Keratinocyte (primary cell): ENCODE measurements at regions not wholly inside any gene's neighbourhood (a gene's known extent, or its start where the extent isn't known, plus 50 kb on each side); places are given as distances from the start of the nearest gene placed in this dataset.

Experiments used
- DNase-seq: peaks from one replicate; pipeline ENCODE4 v3.0.0-alpha.2; 2011; ENCODE audit warnings: low read depth, missing footprints, low spot score
- FAIRE-seq: peaks from 2 replicates; lab custom pipeline; 2011; peaks lifted over from hg19 to GRCh38; lab: Jason Lieb, UNC
- H2AFZ ChIP-seq: 2 replicates; pipeline ENCODE4 v1.6.0; 2012; ENCODE audit warnings: low read length, control low read depth, inconsistent platforms; ENCODE audit not compliant: control insufficient read depth
- H3K27ac ChIP-seq: 2 replicates; pipeline ENCODE4 v1.5.1; 2011; ENCODE audit warnings: low read length; ENCODE audit not compliant: control insufficient read depth, insufficient read depth
- H3K27me3 ChIP-seq: 3 replicates; pipeline ENCODE4 v1.6.0; 2011; ENCODE audit warnings: low read length; ENCODE audit not compliant: control insufficient read depth, insufficient read depth; ENCODE audit errors: extremely low read depth
- H3K36me3 ChIP-seq, 2 experiments: 2 replicates in 1 of 2; 3 replicates in 1 of 2; pipeline ENCODE4 v1.5.1; 2011; ENCODE audit warnings: low read length in 2 of 2, mild to moderate bottlenecking in 1 of 2; ENCODE audit not compliant: control insufficient read depth in 2 of 2, insufficient read depth in 2 of 2; ENCODE audit errors: extremely low read depth in 1 of 2
- H3K4me1 ChIP-seq: 3 replicates; pipeline ENCODE4 v1.5.1; 2011; ENCODE audit warnings: low read length; ENCODE audit not compliant: control insufficient read depth, insufficient read depth; ENCODE audit errors: extremely low read depth
- H3K4me2 ChIP-seq: 3 replicates; pipeline ENCODE4 v1.6.0; 2011; ENCODE audit warnings: low read depth, low read length; ENCODE audit not compliant: control insufficient read depth, insufficient read depth; ENCODE audit errors: extremely low read depth
- H3K4me3 ChIP-seq, 3 experiments: fragments of 200-600 bp in 1 of 3; sonication (generic) in 1 of 3; 2 replicates in 2 of 3; 3 replicates in 1 of 3; pipeline ENCODE4 v1.5.1; 2011 to 2016; ENCODE audit warnings: low read length in 3 of 3, mild to moderate bottlenecking in 3 of 3, control low read depth in 2 of 3, inconsistent platforms in 1 of 3, low read depth in 1 of 3, mixed read lengths in 1 of 3, mixed run types in 1 of 3, moderate library complexity in 1 of 3; ENCODE audit not compliant: control insufficient read depth in 2 of 3, insufficient read depth in 2 of 3; ENCODE audit errors: extremely low read depth in 1 of 3
- H3K79me2 ChIP-seq: 2 replicates; pipeline ENCODE4 v1.6.0; 2012; ENCODE audit warnings: low read length; ENCODE audit not compliant: control insufficient read depth, insufficient read depth
- H3K9ac ChIP-seq: 3 replicates; pipeline ENCODE4 v1.6.0; 2011; ENCODE audit warnings: low read length; ENCODE audit not compliant: control insufficient read depth, insufficient read depth; ENCODE audit errors: extremely low read depth
- H3K9me1 ChIP-seq: 3 replicates; pipeline ENCODE4 v1.6.0; 2011; ENCODE audit warnings: low read length; ENCODE audit not compliant: control insufficient read depth, insufficient read depth; ENCODE audit errors: extremely low read depth
- H3K9me3 ChIP-seq: 2 replicates; pipeline ENCODE4 v1.5.1; 2012; ENCODE audit warnings: low read depth, low read length; ENCODE audit not compliant: control insufficient read depth
- H4K20me1 ChIP-seq: 3 replicates; pipeline ENCODE4 v1.6.0; 2011; ENCODE audit warnings: low read length; ENCODE audit not compliant: control insufficient read depth, insufficient read depth; ENCODE audit errors: extremely low read depth
- EZH2 ChIP-seq: IDR thresholded peaks from one replicate; pipeline ENCODE4 v1.6.1; 2012; ENCODE audit warnings: inconsistent platforms, mild to moderate bottlenecking, low read length, moderate library complexity
- dilution Hi-C: fragments of 300-500 bp; cut with MboI; formaldehyde crosslinking; loops from one replicate; pipeline ENCODE4 v1.7.0; 2020; ENCODE audit warnings: low sequenced_read_pairs; ENCODE audit not compliant: extremely low pct_ligation_motif_present
- TF ChIP-seq, protein P1 (sequence below), 3 experiments: IDR thresholded peaks in 1 of 3; conservative IDR thresholded peaks in 1 of 3; optimal IDR thresholded peaks in 1 of 3; 2 replicates in 2 of 3; 3 replicates in 1 of 3; pipeline versions ENCODE3 to v1.5.1; 2011; ENCODE audit warnings: low read length in 3 of 3, mild to moderate bottlenecking in 3 of 3, moderate library complexity in 2 of 3, control low read depth in 1 of 3, inconsistent platforms in 1 of 3; ENCODE audit not compliant: insufficient read depth in 2 of 3; ENCODE audit errors: extremely low read depth in 1 of 3

DNA sequence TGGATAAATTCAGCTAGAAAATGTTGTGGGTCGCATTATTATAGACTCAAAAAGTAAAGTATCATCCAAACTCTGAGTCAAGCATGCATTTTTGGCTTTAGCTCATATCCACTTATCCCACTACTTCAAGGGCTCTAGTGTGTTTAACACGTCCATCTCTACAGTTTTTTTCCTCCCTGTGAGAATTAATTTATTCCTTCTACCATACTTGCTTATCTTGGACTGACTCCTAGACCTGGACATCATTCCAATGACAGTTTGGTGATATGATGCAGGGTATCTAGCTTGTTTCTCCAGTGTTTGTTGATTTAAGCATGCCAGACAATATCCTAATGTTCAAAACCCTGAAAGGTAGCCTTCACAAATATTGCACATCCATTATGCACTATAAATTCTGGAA, 1037.1 kb upstream of the INTU start:
- H3K36me3 ChIP-seq: no peaks in the 10 kb centered on the region
- H3K4me1 ChIP-seq: no peaks in the 10 kb centered on the region
- no peak overlapping the region for H3K9ac ChIP-seq
- H3K4me2 ChIP-seq: no peak overlapping the region
- TF ChIP-seq, protein P1, sequence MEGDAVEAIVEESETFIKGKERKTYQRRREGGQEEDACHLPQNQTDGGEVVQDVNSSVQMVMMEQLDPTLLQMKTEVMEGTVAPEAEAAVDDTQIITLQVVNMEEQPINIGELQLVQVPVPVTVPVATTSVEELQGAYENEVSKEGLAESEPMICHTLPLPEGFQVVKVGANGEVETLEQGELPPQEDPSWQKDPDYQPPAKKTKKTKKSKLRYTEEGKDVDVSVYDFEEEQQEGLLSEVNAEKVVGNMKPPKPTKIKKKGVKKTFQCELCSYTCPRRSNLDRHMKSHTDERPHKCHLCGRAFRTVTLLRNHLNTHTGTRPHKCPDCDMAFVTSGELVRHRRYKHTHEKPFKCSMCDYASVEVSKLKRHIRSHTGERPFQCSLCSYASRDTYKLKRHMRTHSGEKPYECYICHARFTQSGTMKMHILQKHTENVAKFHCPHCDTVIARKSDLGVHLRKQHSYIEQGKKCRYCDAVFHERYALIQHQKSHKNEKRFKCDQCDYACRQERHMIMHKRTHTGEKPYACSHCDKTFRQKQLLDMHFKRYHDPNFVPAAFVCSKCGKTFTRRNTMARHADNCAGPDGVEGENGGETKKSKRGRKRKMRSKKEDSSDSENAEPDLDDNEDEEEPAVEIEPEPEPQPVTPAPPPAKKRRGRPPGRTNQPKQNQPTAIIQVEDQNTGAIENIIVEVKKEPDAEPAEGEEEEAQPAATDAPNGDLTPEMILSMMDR (optimal IDR thresholded peaks at IDR 0.05 in 1 of 3, IDR thresholded peaks at IDR 0.05 in 1 of 3, conservative IDR thresholded peaks at IDR 0.05 in 1 of 3; ENCODE audit: extremely low read depth in 1 of 3, insufficient read depth in 2 of 3, low read length in 3 of 3): no peak
- no peak for TF ChIP-seq EZH2
- no peak overlapping the region for H3K4me3 ChIP-seq
- dilution Hi-C loops: no loop called here
- H2AFZ ChIP-seq: no peak overlapping the region
- no peak for DNase-seq
- H3K27ac ChIP-seq: no peak overlapping the region
- no peaks in the 10 kb centered on the region for H4K20me1 ChIP-seq
- no peaks in the 10 kb centered on the region for H3K9me1 ChIP-seq
- no peak for FAIRE-seq
- H3K79me2 ChIP-seq: no peaks in the 10 kb centered on the region
- no peaks in the 10 kb centered on the region for H3K9me3 ChIP-seq
- no peaks in the 10 kb centered on the region for H3K27me3 ChIP-seq

DNA sequence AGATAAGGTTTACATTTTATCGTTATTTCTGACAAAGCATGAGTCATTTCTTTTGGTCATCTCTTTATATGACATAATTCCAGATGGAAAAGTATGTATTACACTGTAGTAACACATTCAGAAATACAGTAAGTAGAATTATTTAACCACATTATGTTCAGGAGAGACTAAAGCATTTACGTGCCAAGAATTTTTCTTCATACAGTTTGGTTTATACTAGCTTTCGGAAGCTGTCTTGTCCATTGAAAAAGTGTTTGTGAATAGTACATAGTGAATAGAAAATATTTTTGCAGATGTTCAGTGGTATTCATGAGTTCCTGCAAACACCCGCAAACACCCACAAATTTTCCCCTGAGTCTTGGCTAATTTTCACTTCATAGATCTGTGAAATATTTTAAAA, 1033.0 kb upstream of the INTU start:
- FAIRE-seq (no peak), DNase-seq (no peak)
- dilution Hi-C loops: no loop called here
- no peaks in the 10 kb centered on the region for H3K79me2 ChIP-seq
- H3K4me1 ChIP-seq: no peaks in the 10 kb centered on the region
- no peak overlapping the region for H3K9ac ChIP-seq
- no peaks in the 10 kb centered on the region for H3K27me3 ChIP-seq
- H3K9me1 ChIP-seq: no peaks in the 10 kb centered on the region
- no peaks in the 10 kb centered on the region for H4K20me1 ChIP-seq
- no peaks in the 10 kb centered on the region for H3K36me3 ChIP-seq
- H3K27ac ChIP-seq: no peak overlapping the region
- H3K4me2 ChIP-seq: no peak overlapping the region
- no peak for TF ChIP-seq EZH2
- TF ChIP-seq, protein P1 (optimal IDR thresholded peaks at IDR 0.05 in 1 of 3, IDR thresholded peaks at IDR 0.05 in 1 of 3, conservative IDR thresholded peaks at IDR 0.05 in 1 of 3; ENCODE audit: extremely low read depth in 1 of 3, insufficient read depth in 2 of 3, low read length in 3 of 3): no peak
- H2AFZ ChIP-seq: no peak overlapping the region
- no peaks in the 10 kb centered on the region for H3K9me3 ChIP-seq
- no peak overlapping the region for H3K4me3 ChIP-seq
